PC-3 (cell line): ENCODE measurements at regions not wholly inside any gene's neighbourhood (a gene's known extent, or its start where the extent isn't known, plus 50 kb on each side); places are given as distances from the start of the nearest gene placed in this dataset.

Experiments used
- ATAC-seq: fragments of 200-7000 bp; cut with Tn5 transposase; 2 replicates; pipeline ENCODE4 v1.9.1; 2020; ENCODE audit warnings: mild to moderate bottlenecking, moderate library complexity
- BruUV-seq: library from RNA; stranded (reverse); fragments of 400-500 nt; replicated peaks from 2 replicates; lab custom pipeline; 2021; lab: Mats Ljungman, UMichigan
- CTCF ChIA-PET: fragments of 300-600 bp; sonication (Branson Sonifier 250); formaldehyde crosslinking; loops from one replicate; lab custom pipeline; 2022; ENCODE audit warnings: antibody characterized with exemption; lab: Charles Lee
- POLR2A ChIA-PET: fragments of 300-600 bp; sonication (Branson Sonifier 250); formaldehyde crosslinking; loops from one replicate; lab custom pipeline; 2022; ENCODE audit warnings: antibody characterized with exemption; ENCODE audit not compliant: unreplicated experiment; lab: Charles Lee
- DNase-seq: peaks from one replicate; pipeline ENCODE4 v3.0.0-alpha.2; 2015
- H2AFZ ChIP-seq: fragments of 300-600 bp; sonication (generic); 2 replicates; pipeline ENCODE4 v1.6.0; 2016; ENCODE audit warnings: antibody characterized with exemption, low read length
- H3F3A ChIP-seq: fragments of 300-600 bp; sonication (generic); one replicate; pipeline ENCODE4 v1.6.0; 2017; ENCODE audit warnings: antibody characterized with exemption, low read length, control low read depth, mild to moderate bottlenecking; ENCODE audit not compliant: unreplicated experiment
- H3K27ac ChIP-seq: fragments of 300-600 bp; sonication (generic); 2 replicates; pipeline ENCODE4 v1.5.1; 2016; ENCODE audit warnings: mild to moderate bottlenecking, low read length
- H3K27me3 ChIP-seq: fragments of 300-600 bp; sonication (generic); 2 replicates; pipeline ENCODE4 v1.6.1; 2016; ENCODE audit warnings: low read length, mixed read lengths
- H3K36me3 ChIP-seq: fragments of 300-600 bp; sonication (generic); 2 replicates; pipeline ENCODE4 v1.6.1; 2016; ENCODE audit warnings: low read depth, mixed run types, low read length, mixed read lengths
- H3K4me1 ChIP-seq: fragments of 300-600 bp; sonication (generic); 2 replicates; pipeline ENCODE4 v1.5.1; 2016; ENCODE audit warnings: low read length; ENCODE audit not compliant: insufficient read depth
- H3K4me2 ChIP-seq: fragments of 300-600 bp; sonication (generic); 2 replicates; pipeline ENCODE4 v1.6.0; 2016; ENCODE audit warnings: low read length
- H3K4me3 ChIP-seq: fragments of 300-600 bp; sonication (generic); 2 replicates; pipeline ENCODE4 v1.5.1; 2016; ENCODE audit warnings: mild to moderate bottlenecking, low read length, mixed read lengths
- H3K79me2 ChIP-seq: fragments of 300-600 bp; sonication (generic); 2 replicates; pipeline ENCODE4 v1.6.1; 2017; ENCODE audit warnings: low read length, mixed read lengths
- H3K9ac ChIP-seq: fragments of 300-600 bp; sonication (generic); 2 replicates; pipeline ENCODE4 v1.6.0; 2016; ENCODE audit warnings: mild to moderate bottlenecking, low read length
- H3K9me2 ChIP-seq: fragments of 300-600 bp; sonication (generic); replicated peaks from 2 replicates; pipeline ENCODE4 v1.6.1; 2016; ENCODE audit warnings: mixed run types, low read length, mixed read lengths
- H3K9me3 ChIP-seq: fragments of 300-600 bp; sonication (generic); 2 replicates; pipeline ENCODE4 v1.6.1; 2016; ENCODE audit warnings: low read length, mixed read lengths
- H4K20me1 ChIP-seq: fragments of 300-600 bp; sonication (generic); 2 replicates; pipeline ENCODE4 v1.6.1; 2016; ENCODE audit warnings: low read length, mixed read lengths
- CTCF ChIP-seq: fragments of 300-600 bp; sonication (generic); conservative IDR thresholded peaks from 2 replicates; pipeline ENCODE4 v1.5.1; 2017; ENCODE audit warnings: antibody characterized with exemption, low read depth, mild to moderate bottlenecking, low read length
- EZH2 ChIP-seq: fragments of 300-600 bp; sonication (generic); IDR thresholded peaks from one replicate; pipeline ENCODE4 v1.6.1; 2017; ENCODE audit warnings: antibody characterized with exemption, mild to moderate bottlenecking, low read length; ENCODE audit not compliant: unreplicated experiment
- EZH2phosphoT487 ChIP-seq: fragments of 300-600 bp; sonication (generic); IDR thresholded peaks from 2 replicates; pipeline ENCODE4 v1.6.1; 2018; ENCODE audit warnings: mild to moderate bottlenecking, antibody characterized with exemption, low read length, borderline replicate concordance
- intact Hi-C: fragments of 100-400 bp; cut with micrococcal nuclease; formaldehyde crosslinking; loops from 2 replicates; pipeline ENCODE4 v1.9.0; 2023

- no peaks in the 10 kb centered on the region for H3K27me3 ChIP-seq
- H3K4me1 ChIP-seq, result no peaks in the 10 kb centered on the region
- BruUV-seq, result no TSS peak
- H3K27ac ChIP-seq, result no peak overlapping the region
- H3K9me3 ChIP-seq, result no peaks in the 10 kb centered on the region
- CTCF ChIA-PET, result no interaction called here
- H3F3A ChIP-seq, result no peaks in the 10 kb centered on the region
- POLR2A ChIA-PET, result no interaction called here
- no peaks in the 10 kb centered on the region for H3K9me2 ChIP-seq
- H3K9ac ChIP-seq, result no peak overlapping the region
- DNase-seq (no peak), ATAC-seq (no peak)
- no peak overlapping the region for H3K4me2 ChIP-seq
- TF ChIP-seq EZH2phosphoT487 (no peak), EZH2 (no peak), CTCF (no peak)
- no peak overlapping the region for H3K4me3 ChIP-seq
- no peak overlapping the region for H2AFZ ChIP-seq
- H3K79me2 ChIP-seq, result no peaks in the 10 kb centered on the region
- intact Hi-C loops, result no loop called here
- H3K36me3 ChIP-seq, result no peaks in the 10 kb centered on the region
- no peaks in the 10 kb centered on the region for H4K20me1 ChIP-seq
Measured at GRCh38 chrX:16268206-16268605, 100.9 kb downstream of the MAGEB17 start.

- no peaks in the 10 kb centered on the region for H3K9me2 ChIP-seq
- H2AFZ ChIP-seq, result no peak overlapping the region
- intact Hi-C loops, result no loop called here
- no peak for ATAC-seq
- no peaks in the 10 kb centered on the region for H3K9me3 ChIP-seq
- CTCF ChIA-PET, result no interaction called here
- H3K9ac ChIP-seq, result no peak overlapping the region
- H3K4me1 ChIP-seq, result no peaks in the 10 kb centered on the region
- H3K36me3 ChIP-seq, result no peaks in the 10 kb centered on the region
- no peak overlapping the region for H3K27ac ChIP-seq
- no peaks in the 10 kb centered on the region for H3K27me3 ChIP-seq
- no peak for DNase-seq
- TF ChIP-seq EZH2phosphoT487 (no peak), CTCF (no peak; the same call in 1 of the 2 replicates), EZH2 (no peak)
- no peak overlapping the region for H3K4me2 ChIP-seq
- H3F3A ChIP-seq, result no peaks in the 10 kb centered on the region
- H4K20me1 ChIP-seq, result no peaks in the 10 kb centered on the region
- H3K4me3 ChIP-seq, result no peak overlapping the region
- POLR2A ChIA-PET, result no interaction called here
- H3K79me2 ChIP-seq, result no peaks in the 10 kb centered on the region
- BruUV-seq, result no TSS peak
Measured at GRCh38 chrX:16278927-16279326, 111.6 kb downstream of the MAGEB17 start.

GRCh38 chrX:16282209-16282608 is 114.9 kb downstream of the MAGEB17 start:
- ATAC-seq (no peak; the same call in 1 of the 2 replicates), DNase-seq (peak; percentile 4)
- BruUV-seq, result no TSS peak
- no peak overlapping the region for H2AFZ ChIP-seq
- ChIA-PET POLR2A (no interaction called here), CTCF (no interaction called here)
- no peak overlapping the region for H3K4me3 ChIP-seq
- H3K4me2 ChIP-seq, result no peak overlapping the region
- H3F3A ChIP-seq, result no peaks in the 10 kb centered on the region
- H3K79me2 ChIP-seq, result no peaks in the 10 kb centered on the region
- intact Hi-C loops, result no loop called here
- no peaks in the 10 kb centered on the region for H4K20me1 ChIP-seq
- H3K27ac ChIP-seq, result no peak overlapping the region
- no peak overlapping the region for H3K9ac ChIP-seq
- no peaks in the 10 kb centered on the region for H3K9me2 ChIP-seq
- no peak for TF ChIP-seq EZH2
- no peak for TF ChIP-seq CTCF
- no peak for TF ChIP-seq EZH2phosphoT487
- no peaks in the 10 kb centered on the region for H3K9me3 ChIP-seq
- H3K36me3 ChIP-seq, result no peaks in the 10 kb centered on the region
- H3K27me3 ChIP-seq, result no peaks in the 10 kb centered on the region
- H3K4me1 ChIP-seq, result no peaks in the 10 kb centered on the region
